ENCODE measurements at regions not wholly inside any gene's neighbourhood (a gene's known extent, or its start where the extent isn't known, plus 50 kb on each side); places are given as distances from the start of the nearest gene placed in this dataset.

- TF ChIP-seq, protein P1, sequence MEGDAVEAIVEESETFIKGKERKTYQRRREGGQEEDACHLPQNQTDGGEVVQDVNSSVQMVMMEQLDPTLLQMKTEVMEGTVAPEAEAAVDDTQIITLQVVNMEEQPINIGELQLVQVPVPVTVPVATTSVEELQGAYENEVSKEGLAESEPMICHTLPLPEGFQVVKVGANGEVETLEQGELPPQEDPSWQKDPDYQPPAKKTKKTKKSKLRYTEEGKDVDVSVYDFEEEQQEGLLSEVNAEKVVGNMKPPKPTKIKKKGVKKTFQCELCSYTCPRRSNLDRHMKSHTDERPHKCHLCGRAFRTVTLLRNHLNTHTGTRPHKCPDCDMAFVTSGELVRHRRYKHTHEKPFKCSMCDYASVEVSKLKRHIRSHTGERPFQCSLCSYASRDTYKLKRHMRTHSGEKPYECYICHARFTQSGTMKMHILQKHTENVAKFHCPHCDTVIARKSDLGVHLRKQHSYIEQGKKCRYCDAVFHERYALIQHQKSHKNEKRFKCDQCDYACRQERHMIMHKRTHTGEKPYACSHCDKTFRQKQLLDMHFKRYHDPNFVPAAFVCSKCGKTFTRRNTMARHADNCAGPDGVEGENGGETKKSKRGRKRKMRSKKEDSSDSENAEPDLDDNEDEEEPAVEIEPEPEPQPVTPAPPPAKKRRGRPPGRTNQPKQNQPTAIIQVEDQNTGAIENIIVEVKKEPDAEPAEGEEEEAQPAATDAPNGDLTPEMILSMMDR (IDR thresholded peaks at IDR 0.05): no peak
- no peak for TF ChIP-seq POLR2A (IDR thresholded peaks at IDR 0.05)
Measured at GRCh38 chr11:116680349-116681125, 92.2 kb downstream of the BUD13 start.
